ENCODE measurements at regions not wholly inside any gene's neighbourhood (a gene's known extent, or its start where the extent isn't known, plus 50 kb on each side); places are given as distances from the start of the nearest gene placed in this dataset.

DNA sequence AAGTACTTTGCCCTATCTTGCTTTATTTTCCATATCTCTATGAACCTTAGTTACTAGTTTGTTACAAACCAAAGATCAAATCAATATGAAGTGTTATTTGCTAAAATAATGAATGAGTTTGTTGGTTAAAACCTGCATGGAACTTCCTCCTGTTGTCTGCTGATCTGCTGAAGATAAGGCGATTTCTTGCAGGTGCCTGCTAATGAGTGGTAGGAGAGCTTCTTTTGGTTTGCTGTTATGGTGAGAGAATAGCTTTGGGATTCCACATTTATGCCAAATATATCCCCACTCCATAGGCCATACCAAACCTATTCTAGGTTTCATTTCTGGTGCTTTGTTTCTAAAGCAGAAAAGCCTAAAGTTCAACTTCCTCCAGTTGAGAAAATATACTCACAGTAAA, 103.8 kb upstream of the PCDH10 start:
- no peak for DNase-seq

DNA sequence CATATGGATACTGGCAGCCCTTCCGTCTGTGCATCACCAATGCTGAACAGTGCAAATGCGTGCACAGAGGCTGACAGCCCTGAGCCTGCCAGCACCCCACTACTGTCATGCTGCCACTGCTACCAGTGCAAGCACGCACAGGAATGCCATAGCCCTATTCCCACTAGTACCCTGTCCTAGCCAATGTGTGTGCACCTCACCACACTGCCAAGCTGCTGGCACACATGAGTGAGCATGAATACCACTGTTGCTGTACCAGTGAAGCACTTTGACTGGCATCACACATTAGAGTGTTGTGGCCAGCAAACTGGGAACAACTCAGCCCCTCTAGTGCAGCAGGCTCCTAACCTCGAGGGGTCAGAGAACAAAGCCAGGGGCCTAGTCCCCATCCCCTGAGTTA, 102.9 kb upstream of the PCDH10 start:
- DNase-seq, result no peak

DNA sequence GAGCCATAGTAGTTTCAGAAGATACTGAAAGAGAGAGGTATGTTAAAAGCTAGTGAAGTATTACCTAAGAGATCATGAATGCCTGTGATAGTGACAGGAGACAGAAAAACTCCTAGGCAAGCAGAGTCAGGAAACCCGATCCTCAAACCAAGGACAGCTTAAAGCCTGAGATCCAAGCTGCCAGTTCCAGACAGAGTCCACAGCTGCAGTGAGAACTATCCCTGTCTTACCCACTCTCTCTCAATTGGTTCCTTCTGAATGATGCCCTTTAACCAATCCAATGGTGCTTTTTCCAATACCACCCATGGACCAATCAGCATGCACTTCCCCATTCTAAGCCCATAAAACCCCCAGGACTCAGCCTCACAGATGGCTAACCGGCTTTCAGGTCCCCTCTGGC, 90.4 kb upstream of the PCDH10 start:
- no peak for DNase-seq

DNA sequence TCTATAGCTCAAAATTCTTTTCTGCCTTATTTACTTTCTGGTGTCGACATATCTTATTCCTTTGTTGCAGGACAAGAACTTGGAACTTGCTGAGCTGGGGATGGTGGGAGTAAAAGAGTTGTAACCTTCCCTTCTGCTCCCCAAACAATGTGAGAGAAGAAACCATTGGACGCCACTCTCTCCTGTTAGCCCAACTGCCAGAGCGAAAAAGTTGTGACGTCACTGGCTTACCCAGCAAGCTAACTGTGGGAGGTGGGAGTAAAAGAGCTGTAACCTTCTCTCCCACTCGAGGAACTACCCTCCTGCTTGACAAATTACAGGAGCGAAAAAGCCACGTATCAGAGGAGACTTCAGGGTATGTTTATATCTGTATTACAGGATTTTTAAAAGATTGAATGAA, 90.0 kb upstream of the PCDH10 start:
- no peak for DNase-seq

DNA sequence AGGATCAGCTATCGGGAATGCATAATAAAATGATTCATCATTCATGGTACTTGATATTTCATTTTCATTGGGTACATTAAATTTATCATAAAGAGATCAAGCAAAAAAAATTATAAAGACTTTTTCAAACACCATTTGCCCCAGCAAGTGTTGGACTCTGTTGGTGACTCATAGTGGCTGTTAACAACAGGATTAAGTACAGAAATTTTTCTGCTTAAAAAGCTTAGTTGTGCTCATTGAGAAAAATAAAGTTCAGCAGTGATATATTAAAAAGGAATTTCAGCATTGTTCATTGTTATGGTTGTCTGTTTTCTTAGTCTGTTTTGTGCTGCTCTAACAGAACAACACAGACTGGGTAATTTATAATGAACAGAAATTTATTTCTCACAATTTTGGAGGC, 86.2 kb upstream of the PCDH10 start:
- no peak for DNase-seq

DNA sequence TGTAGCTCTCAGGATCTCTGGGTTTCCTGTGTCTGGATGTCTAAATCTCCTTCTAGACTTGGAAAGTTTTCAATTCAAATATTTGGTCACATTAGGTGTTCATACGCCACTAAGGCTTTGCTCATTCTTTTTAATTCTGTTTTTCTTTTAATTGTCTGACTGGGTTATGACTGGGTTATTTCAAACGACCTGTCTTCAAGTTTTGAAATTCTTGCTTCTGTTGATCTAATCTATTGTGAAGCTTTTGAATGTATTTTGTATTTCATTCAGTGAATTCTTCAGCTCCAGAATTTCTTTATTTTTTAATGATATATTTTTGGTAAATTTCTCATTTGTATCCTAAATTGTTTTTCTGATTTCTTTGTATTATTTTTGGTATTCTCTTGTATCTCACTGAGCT, 81.0 kb upstream of the PCDH10 start:
- no peak for DNase-seq

DNA sequence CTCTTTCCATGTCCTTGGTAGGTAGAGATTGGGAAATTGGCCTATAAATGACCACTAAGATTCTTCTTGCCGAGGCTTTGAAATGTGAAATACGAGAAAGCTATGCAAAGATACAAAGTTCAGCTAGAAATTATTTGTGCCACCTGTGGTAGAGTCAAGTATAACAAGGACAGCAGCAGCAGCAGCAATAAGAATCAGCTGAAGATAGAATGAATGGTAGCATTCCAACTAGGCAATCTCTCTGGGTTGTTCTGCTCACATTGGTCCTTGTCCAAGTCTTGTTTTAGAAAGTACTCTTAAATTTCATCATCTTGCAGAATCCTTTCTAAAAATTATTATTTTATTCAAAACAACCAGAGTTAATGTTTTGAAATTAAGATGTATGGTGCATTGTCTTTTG, 67.8 kb upstream of the PCDH10 start:
- DNase-seq, result no peak

DNA sequence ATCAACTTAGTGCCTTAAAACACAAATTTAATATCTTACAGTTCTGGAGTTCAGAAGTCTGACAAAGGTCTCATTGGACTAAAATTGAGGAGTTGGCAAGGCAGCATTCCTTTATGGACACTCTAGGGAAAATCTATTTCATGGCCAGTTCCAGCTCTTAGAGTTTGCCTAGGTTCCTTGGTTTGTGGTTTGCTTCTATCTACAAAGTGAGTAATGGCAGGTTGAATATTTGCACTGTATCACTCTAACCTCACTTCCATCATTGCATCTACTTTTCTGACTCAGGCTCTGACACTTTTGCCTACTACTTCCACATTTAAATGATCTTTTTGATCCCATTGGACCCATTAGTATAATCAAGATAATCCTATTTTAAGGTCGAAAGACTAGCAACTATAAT, 64.7 kb upstream of the PCDH10 start:
- no peak for DNase-seq

DNA sequence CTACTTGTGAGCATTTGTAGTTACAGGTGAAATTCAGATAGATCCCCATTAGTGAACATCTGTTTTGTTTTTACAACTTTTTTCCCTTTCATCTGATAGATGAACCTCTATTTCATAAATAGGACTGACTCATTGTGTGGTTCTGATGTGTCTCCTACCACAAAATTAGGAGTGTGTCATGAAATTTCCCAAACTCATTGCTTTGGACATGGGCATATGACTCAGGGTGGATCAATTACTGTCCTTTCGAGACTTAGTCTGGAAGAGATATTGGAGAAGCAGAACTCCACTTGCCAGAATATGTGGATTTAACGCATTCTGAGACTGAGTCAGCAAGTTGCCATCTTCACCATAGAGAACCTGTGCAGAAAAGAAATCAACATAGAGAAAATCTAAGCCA, 53.5 kb upstream of the PCDH10 start:
- DNase-seq, result no peak

DNA sequence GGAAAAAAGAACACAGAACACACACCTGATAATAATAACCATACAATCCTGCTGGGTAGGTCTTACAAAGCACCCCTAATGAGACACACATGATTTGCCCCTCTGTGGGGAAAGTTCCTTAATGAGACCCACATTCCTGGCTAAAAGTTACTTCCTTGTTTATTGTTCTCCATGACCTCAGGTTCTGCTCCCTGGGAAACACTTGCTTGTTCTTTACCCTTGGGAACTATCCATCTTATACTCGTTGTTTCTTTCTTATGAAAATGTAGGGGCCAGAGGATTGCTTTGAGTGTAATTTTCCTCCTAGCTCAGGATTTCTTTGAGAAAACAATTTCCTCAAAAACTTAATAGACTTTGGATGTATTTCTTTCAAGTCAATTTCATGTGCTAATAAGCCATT, 52.1 kb upstream of the PCDH10 start:
- no peak for DNase-seq

Measured in right lung (tissue), 2 donors.